ENCODE measurements at regions not wholly inside any gene's neighbourhood (a gene's known extent, or its start where the extent isn't known, plus 50 kb on each side); places are given as distances from the start of the nearest gene placed in this dataset.
A peak's percentile ranks its signal among the peaks of the same experiment; 100 is the strongest.

GRCh38 chr2:64403426-64403825 lies 50.5 kb upstream of the LGALSL start:
- dilution Hi-C loops (cut with MboI; ENCODE audit: extremely low pct_ligation_motif_present, low sequenced_read_pairs), result no loop called here
- FAIRE-seq (no peak), DNase-seq (ENCODE audit: low read depth, low spot score) (no peak)
- no peaks in the 10 kb centered on the region for H3K9me3 ChIP-seq (ENCODE audit: control insufficient read depth, low read depth, low read length)
- H3K9ac ChIP-seq (ENCODE audit: control insufficient read depth, extremely low read depth, insufficient read depth, low read length), result no peak overlapping the region
- H3K27me3 ChIP-seq (ENCODE audit: control insufficient read depth, extremely low read depth, insufficient read depth, low read length), result no peaks in the 10 kb centered on the region
- no peak overlapping the region for H3K27ac ChIP-seq (ENCODE audit: control insufficient read depth, insufficient read depth, low read length)
- no peak overlapping the region for H3K4me3 ChIP-seq (ENCODE audit: control insufficient read depth in 2 of 3, extremely low read depth in 1 of 3, insufficient read depth in 2 of 3, low read depth in 1 of 3, low read length in 3 of 3)
- peak overlapping the region; percentile 10 for H3K4me2 ChIP-seq (ENCODE audit: control insufficient read depth, extremely low read depth, insufficient read depth, low read depth, low read length)
- H4K20me1 ChIP-seq (ENCODE audit: control insufficient read depth, extremely low read depth, insufficient read depth, low read length), result no peaks in the 10 kb centered on the region
- no peaks in the 10 kb centered on the region for H3K36me3 ChIP-seq (ENCODE audit: control insufficient read depth in 2 of 2, extremely low read depth in 1 of 2, insufficient read depth in 2 of 2, low read length in 2 of 2)
- H3K4me1 ChIP-seq (ENCODE audit: control insufficient read depth, extremely low read depth, insufficient read depth, low read length), result peaks cover 25% of the 10 kb centered on the region
- peaks cover 2% of the 10 kb centered on the region for H3K9me1 ChIP-seq (ENCODE audit: control insufficient read depth, extremely low read depth, insufficient read depth, low read length)
- TF ChIP-seq EZH2 (IDR thresholded peaks at IDR 0.05; ENCODE audit: low read length), result no peak
- no peak for TF ChIP-seq CTCF (optimal IDR thresholded peaks at IDR 0.05 in 1 of 3, IDR thresholded peaks at IDR 0.05 in 1 of 3, conservative IDR thresholded peaks at IDR 0.05 in 1 of 3; ENCODE audit: extremely low read depth in 1 of 3, insufficient read depth in 2 of 3, low read length in 3 of 3)
- H3K79me2 ChIP-seq (ENCODE audit: control insufficient read depth, insufficient read depth, low read length), result no peaks in the 10 kb centered on the region
- H2AFZ ChIP-seq (ENCODE audit: control insufficient read depth, low read length), result peak overlapping the region; percentile 94

GRCh38 chr2:64404002-64404731 lies 49.8 kb upstream of the LGALSL start:
- no peaks in the 10 kb centered on the region for H3K36me3 ChIP-seq (ENCODE audit: control insufficient read depth in 2 of 2, extremely low read depth in 1 of 2, insufficient read depth in 2 of 2, low read length in 2 of 2)
- peaks cover 2% of the 10 kb centered on the region for H3K9me1 ChIP-seq (ENCODE audit: control insufficient read depth, extremely low read depth, insufficient read depth, low read length)
- peak overlapping the region; percentile 94 for H2AFZ ChIP-seq (ENCODE audit: control insufficient read depth, low read length)
- dilution Hi-C loops (cut with MboI; ENCODE audit: extremely low pct_ligation_motif_present, low sequenced_read_pairs), result no loop called here
- peak; percentile 9 for FAIRE-seq
- H3K4me1 ChIP-seq (ENCODE audit: control insufficient read depth, extremely low read depth, insufficient read depth, low read length), result peaks cover 25% of the 10 kb centered on the region
- H3K4me2 ChIP-seq (ENCODE audit: control insufficient read depth, extremely low read depth, insufficient read depth, low read depth, low read length), result peak overlapping the region; percentile 45
- no peaks in the 10 kb centered on the region for H3K27me3 ChIP-seq (ENCODE audit: control insufficient read depth, extremely low read depth, insufficient read depth, low read length)
- H3K9me3 ChIP-seq (ENCODE audit: control insufficient read depth, low read depth, low read length), result no peaks in the 10 kb centered on the region
- H4K20me1 ChIP-seq (ENCODE audit: control insufficient read depth, extremely low read depth, insufficient read depth, low read length), result no peaks in the 10 kb centered on the region
- no peak for TF ChIP-seq CTCF (optimal IDR thresholded peaks at IDR 0.05 in 1 of 3, IDR thresholded peaks at IDR 0.05 in 1 of 3, conservative IDR thresholded peaks at IDR 0.05 in 1 of 3; ENCODE audit: extremely low read depth in 1 of 3, insufficient read depth in 2 of 3, low read length in 3 of 3)
- no peak for TF ChIP-seq EZH2 (IDR thresholded peaks at IDR 0.05; ENCODE audit: low read length)
- H3K9ac ChIP-seq (ENCODE audit: control insufficient read depth, extremely low read depth, insufficient read depth, low read length), result no peak overlapping the region
- no peaks in the 10 kb centered on the region for H3K79me2 ChIP-seq (ENCODE audit: control insufficient read depth, insufficient read depth, low read length)
- H3K27ac ChIP-seq (ENCODE audit: control insufficient read depth, insufficient read depth, low read length), result peak overlapping the region; percentile 40
- DNase-seq (ENCODE audit: low read depth, low spot score), result no peak
- no peak overlapping the region for H3K4me3 ChIP-seq (ENCODE audit: control insufficient read depth in 2 of 3, extremely low read depth in 1 of 3, insufficient read depth in 2 of 3, low read depth in 1 of 3, low read length in 3 of 3)

Small RNA genes lying in the stretch of these regions (small RNA-seq; reads per million reads assigned to genes)
- gene AC012368.3 (ENCODE audit: insufficient read length in 3 of 3, low read depth in 3 of 3, low replicate concordance in 1 of 3) (0 reads per million in 3 experiments), gene MIR4433B (ENCODE audit: insufficient read length in 3 of 3, low read depth in 3 of 3, low replicate concordance in 1 of 3) (0 to 1.0 (median 0) reads per million in 3 experiments)
